ENCODE measurements at regions not wholly inside any gene's neighbourhood (a gene's known extent, or its start where the extent isn't known, plus 50 kb on each side); places are given as distances from the start of the nearest gene placed in this dataset.

DNA sequence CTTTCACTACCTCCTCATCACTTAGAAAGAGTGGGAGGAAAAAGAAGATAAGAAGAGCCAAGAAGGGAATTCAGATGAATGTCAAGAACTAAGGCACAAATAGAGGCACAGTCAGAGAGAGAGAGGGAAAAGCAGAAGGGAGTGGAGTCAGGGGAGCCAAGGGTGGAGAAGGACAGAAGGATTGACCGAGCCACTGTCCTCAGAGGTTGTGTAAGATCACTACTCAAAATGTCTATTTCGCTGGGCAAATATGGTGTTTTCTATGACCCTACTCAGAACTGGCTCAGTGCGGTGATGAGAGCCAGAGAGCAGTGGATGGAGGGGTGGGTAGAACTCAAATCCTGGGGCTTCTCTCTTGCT, 139.2 kb upstream of the HS3ST2 start:
- Histone ChIP-seq H3K9me3 (ENCODE audit: control insufficient read depth in 2 of 2, low read length in 2 of 2) (no peaks in the 10 kb centered on the region), H3K27ac (ENCODE audit: low read depth in 2 of 2, low read length in 2 of 2) (no peak overlapping the region), H3K4me1 (ENCODE audit: control insufficient read depth in 2 of 2, insufficient read depth in 2 of 2, low read length in 2 of 2) (no peaks in the 10 kb centered on the region), H3K27me3 (ENCODE audit: control insufficient read depth in 2 of 2, insufficient read depth in 2 of 2, low read length in 2 of 2) (peaks cover 5 to 17% of the 10 kb centered on the region in 2 donors), H3K4me3 (ENCODE audit: low read length in 2 of 2) (no peak overlapping the region), H3K36me3 (ENCODE audit: control insufficient read depth in 2 of 2, insufficient read depth in 2 of 2, low read length in 2 of 2) (no peaks in the 10 kb centered on the region), H3K9ac (ENCODE audit: low read depth in 1 of 2, low read length in 2 of 2) (no peak overlapping the region)

DNA sequence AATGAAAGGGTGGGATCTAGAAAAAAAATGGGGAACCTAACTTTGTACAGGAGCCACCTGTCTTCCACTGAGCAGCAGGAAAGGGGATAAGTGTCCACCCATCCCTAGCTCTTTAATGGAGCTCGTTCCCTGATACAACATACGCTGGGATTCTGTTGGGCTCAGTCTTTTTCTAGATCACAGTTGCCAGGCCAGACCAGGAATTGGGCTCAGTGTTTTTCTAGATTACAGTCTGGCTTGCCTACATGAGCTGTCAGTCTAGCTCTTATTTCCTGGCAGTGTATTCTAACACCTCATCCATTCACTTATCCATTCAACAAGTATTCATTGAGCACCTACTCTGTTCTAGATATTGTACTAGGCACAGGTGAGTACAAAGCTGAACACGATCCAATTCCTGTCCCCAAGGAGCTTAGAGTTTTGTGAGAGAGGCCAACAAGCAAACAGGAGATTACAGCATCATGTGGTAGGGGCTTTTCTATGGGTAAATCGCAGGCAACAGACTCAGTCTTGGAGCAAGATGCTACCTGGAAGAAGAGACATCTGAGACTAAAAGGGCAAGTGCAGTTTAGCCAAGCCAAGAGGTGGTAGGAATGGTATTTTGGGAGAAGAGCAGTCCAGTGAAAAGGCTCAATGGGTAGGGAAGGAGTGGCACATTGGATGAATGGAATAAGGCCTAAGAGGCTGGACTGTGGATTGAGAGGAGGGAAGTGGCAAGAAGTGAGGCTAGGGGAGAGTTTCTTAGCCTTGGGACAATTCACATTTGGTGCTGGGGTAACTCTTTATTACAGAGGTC, 138.0 kb upstream of the HS3ST2 start:
- no peaks in the 10 kb centered on the region for H3K9me3 ChIP-seq (ENCODE audit: control insufficient read depth in 2 of 2, low read length in 2 of 2)
- H3K27ac ChIP-seq (ENCODE audit: low read depth in 2 of 2, low read length in 2 of 2), result no peak overlapping the region
- H3K4me3 ChIP-seq (ENCODE audit: low read length in 2 of 2), result no peak overlapping the region
- no peaks in the 10 kb centered on the region for H3K36me3 ChIP-seq (ENCODE audit: control insufficient read depth in 2 of 2, insufficient read depth in 2 of 2, low read length in 2 of 2)
- H3K4me1 ChIP-seq (ENCODE audit: control insufficient read depth in 2 of 2, insufficient read depth in 2 of 2, low read length in 2 of 2), result no peaks in the 10 kb centered on the region
- H3K27me3 ChIP-seq (ENCODE audit: control insufficient read depth in 2 of 2, insufficient read depth in 2 of 2, low read length in 2 of 2), result peaks cover 5 to 19% of the 10 kb centered on the region in 2 donors
- no peak overlapping the region for H3K9ac ChIP-seq (ENCODE audit: low read depth in 1 of 2, low read length in 2 of 2)

DNA sequence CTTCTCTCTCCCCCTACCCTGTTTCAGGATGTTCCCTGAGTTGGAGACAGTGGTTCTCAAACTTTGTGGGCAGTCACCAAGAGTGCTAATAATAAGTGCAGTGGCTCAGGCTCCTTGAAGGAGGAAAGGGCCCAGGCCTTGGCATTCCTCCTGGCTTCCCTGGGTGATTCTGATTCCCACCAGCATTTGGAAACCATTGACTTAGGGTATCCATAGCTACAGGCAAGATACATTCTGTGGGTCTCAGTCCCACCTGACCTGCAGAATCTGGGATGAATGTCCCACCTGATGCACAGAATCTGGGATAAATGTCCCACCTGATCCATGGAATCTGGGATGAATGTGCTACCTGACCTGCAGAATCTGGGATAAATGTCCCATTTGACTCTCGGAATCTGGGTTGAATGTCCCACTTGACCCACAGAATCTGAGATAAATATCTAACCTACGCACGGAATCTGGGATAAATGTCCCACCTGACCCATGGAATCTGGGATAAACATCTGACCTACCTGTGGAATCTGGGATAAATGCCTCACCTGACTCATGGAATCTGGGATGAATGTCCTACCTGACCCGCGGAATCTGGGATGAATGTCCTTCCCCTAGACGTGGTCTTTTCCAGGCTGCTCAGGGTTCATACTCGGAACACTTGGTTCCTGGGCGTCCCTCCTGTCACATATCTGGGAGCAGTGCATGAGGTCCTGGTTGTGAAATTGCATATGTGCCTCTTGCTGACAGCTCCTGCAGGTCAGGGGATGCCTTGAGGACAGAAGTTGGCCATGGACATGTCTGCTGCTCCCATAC, 136.7 kb upstream of the HS3ST2 start:
- no peak overlapping the region for H3K27ac ChIP-seq (ENCODE audit: low read depth in 2 of 2, low read length in 2 of 2)
- H3K36me3 ChIP-seq (ENCODE audit: control insufficient read depth in 2 of 2, insufficient read depth in 2 of 2, low read length in 2 of 2), result no peaks in the 10 kb centered on the region
- H3K9me3 ChIP-seq (ENCODE audit: control insufficient read depth in 2 of 2, low read length in 2 of 2), result no peaks in the 10 kb centered on the region
- no peak overlapping the region for H3K9ac ChIP-seq (ENCODE audit: low read depth in 1 of 2, low read length in 2 of 2)
- H3K4me1 ChIP-seq (ENCODE audit: control insufficient read depth in 2 of 2, insufficient read depth in 2 of 2, low read length in 2 of 2), result no peaks in the 10 kb centered on the region
- H3K4me3 ChIP-seq (ENCODE audit: low read length in 2 of 2), result no peak overlapping the region
- peaks cover 5 to 22% of the 10 kb centered on the region in 2 donors for H3K27me3 ChIP-seq (ENCODE audit: control insufficient read depth in 2 of 2, insufficient read depth in 2 of 2, low read length in 2 of 2)

DNA sequence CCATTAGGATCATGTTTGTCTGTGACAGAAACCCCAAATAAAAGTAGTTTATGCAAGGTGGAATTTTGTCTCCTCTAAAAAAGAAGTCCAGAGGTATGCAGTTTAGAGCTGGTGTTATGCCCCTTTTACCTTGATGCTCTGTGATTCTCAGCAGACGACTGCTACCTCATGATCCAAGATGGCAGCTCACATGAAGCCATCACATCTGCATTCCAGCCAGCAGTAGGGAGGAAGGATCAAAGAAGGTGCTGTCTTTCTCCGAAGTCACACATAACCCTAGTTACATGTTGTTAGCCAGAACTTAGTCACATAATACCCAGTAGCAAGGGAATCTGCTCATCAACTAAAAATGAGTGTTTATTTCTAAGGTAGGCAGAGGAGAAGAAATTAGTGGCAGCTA, 135.7 kb upstream of the HS3ST2 start:
- Histone ChIP-seq H3K9ac (ENCODE audit: low read depth in 1 of 2, low read length in 2 of 2) (no peak overlapping the region), H3K27ac (ENCODE audit: low read depth in 2 of 2, low read length in 2 of 2) (no peak overlapping the region), H3K4me1 (ENCODE audit: control insufficient read depth in 2 of 2, insufficient read depth in 2 of 2, low read length in 2 of 2) (no peaks in the 10 kb centered on the region), H3K4me3 (ENCODE audit: low read length in 2 of 2) (no peak overlapping the region), H3K36me3 (ENCODE audit: control insufficient read depth in 2 of 2, insufficient read depth in 2 of 2, low read length in 2 of 2) (no peaks in the 10 kb centered on the region), H3K9me3 (ENCODE audit: control insufficient read depth in 2 of 2, low read length in 2 of 2) (no peaks in the 10 kb centered on the region), H3K27me3 (ENCODE audit: control insufficient read depth in 2 of 2, insufficient read depth in 2 of 2, low read length in 2 of 2) (peaks cover 5 to 22% of the 10 kb centered on the region in 2 donors)

DNA sequence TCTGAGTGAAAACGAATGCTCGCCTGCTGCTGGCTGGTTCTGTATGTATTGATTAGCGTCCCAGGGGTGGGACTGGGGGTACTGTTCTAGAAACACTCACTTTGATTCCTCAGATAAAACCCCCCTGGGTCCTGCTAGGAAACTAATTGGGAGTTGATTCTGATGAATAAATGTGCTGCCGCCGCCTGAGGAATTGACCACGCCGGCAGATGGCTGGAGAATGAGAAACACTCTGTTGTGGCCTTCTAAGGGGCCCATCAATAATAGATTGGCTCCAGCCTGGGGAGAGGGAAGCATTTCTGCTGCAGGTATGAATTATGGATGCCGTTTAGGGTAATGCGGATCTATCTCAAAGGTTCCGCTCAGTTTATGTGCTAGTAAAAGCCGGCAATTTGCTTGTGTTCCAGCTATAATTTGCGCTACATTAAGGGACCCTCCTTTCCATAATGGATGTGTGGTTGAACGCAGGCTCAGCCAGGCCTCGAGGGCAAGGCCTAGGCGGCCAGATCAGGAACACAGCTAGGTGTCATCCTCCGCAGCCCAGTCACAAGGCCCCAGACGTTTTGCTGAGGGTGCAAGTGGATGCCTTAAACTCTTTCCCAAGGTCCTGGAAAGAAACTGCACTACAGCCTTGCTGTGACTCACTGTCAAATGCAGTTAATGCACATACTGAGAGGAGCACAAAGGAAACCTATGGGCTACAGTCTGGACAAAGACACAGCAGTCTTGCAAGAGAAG, 132.2 kb upstream of the HS3ST2 start:
- Histone ChIP-seq H3K4me3 (ENCODE audit: low read length in 2 of 2) (no peak overlapping the region), H3K9ac (ENCODE audit: low read depth in 1 of 2, low read length in 2 of 2) (no peak overlapping the region), H3K27ac (ENCODE audit: low read depth in 2 of 2, low read length in 2 of 2) (no peak overlapping the region), H3K36me3 (ENCODE audit: control insufficient read depth in 2 of 2, insufficient read depth in 2 of 2, low read length in 2 of 2) (no peaks in the 10 kb centered on the region), H3K9me3 (ENCODE audit: control insufficient read depth in 2 of 2, low read length in 2 of 2) (no peaks in the 10 kb centered on the region), H3K27me3 (ENCODE audit: control insufficient read depth in 2 of 2, insufficient read depth in 2 of 2, low read length in 2 of 2) (peaks cover 5 to 16% of the 10 kb centered on the region in 2 donors), H3K4me1 (ENCODE audit: control insufficient read depth in 2 of 2, insufficient read depth in 2 of 2, low read length in 2 of 2) (peaks cover 4 to 6% of the 10 kb centered on the region in 2 donors)

DNA sequence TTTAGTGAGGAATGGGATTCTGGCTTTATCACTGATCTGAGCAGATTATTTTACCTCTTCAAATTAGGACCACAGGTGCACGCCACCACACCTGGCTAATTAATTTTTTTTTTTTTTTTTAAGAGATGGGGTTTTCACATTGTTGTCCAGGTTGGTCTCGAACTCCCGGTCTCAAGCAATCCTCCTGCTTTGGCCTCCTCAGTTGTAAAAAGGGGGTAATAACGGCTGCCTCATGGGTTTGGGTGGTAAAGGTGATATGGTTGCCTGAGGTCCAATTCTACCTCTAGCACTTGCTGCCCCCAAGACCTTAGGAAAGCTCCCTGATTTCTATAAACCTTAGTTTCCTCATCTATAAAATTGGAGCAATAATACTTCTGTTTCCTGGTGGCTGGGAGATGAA, 130.7 kb upstream of the HS3ST2 start:
- peaks cover 4 to 6% of the 10 kb centered on the region in 2 donors for H3K4me1 ChIP-seq (ENCODE audit: control insufficient read depth in 2 of 2, insufficient read depth in 2 of 2, low read length in 2 of 2)
- H3K4me3 ChIP-seq (ENCODE audit: low read length in 2 of 2), result no peak overlapping the region
- no peak overlapping the region for H3K27ac ChIP-seq (ENCODE audit: low read depth in 2 of 2, low read length in 2 of 2)
- H3K36me3 ChIP-seq (ENCODE audit: control insufficient read depth in 2 of 2, insufficient read depth in 2 of 2, low read length in 2 of 2), result no peaks in the 10 kb centered on the region
- H3K9ac ChIP-seq (ENCODE audit: low read depth in 1 of 2, low read length in 2 of 2), result no peak overlapping the region
- peaks cover 2 to 7% of the 10 kb centered on the region in 2 donors for H3K9me3 ChIP-seq (ENCODE audit: control insufficient read depth in 2 of 2, low read length in 2 of 2)
- H3K27me3 ChIP-seq (ENCODE audit: control insufficient read depth in 2 of 2, insufficient read depth in 2 of 2, low read length in 2 of 2), result peaks cover 5 to 11% of the 10 kb centered on the region in 2 donors

DNA sequence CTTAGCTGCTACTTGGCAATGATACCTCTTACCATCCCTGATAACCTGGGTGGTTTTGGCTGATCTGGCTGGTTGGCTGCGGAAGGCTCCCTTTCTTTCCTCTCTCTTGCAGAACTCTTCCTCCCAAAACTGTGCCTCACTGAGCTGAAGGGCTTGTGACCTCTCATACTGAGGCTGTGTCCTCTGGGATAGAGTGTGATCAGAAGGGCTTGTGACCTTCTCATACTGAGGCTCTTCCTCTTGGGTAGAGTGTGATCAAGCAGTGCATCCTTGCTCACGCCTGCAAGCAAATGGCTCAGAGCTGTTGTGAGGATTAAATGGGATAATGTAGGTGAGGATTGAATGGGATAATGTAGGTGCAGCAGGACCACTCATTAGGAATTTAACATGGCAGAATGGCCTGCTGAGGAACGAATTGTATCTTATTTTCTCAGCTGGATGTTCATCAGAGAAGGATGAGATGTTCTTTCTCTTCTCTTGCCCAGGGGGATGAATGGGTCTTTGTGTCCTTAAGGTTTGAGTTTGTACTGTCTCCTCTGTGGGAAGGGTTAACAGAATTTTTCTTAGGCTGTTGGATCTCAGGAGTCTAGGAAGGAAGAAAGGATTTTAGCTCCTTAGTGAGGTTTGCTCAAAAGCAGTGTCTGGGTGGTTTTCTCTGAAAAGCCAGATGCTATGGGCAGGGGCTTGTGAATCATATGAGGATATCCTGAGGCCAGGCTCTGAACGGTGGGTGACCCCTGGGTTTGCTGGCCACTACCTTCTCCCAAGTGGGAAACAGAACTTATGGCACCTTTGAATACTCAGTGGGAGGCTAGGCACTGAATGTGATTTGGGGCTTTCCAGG, 130.0 kb upstream of the HS3ST2 start:
- Histone ChIP-seq H3K36me3 (ENCODE audit: control insufficient read depth in 2 of 2, insufficient read depth in 2 of 2, low read length in 2 of 2) (no peaks in the 10 kb centered on the region), H3K4me3 (ENCODE audit: low read length in 2 of 2) (no peak overlapping the region), H3K4me1 (ENCODE audit: control insufficient read depth in 2 of 2, insufficient read depth in 2 of 2, low read length in 2 of 2) (peaks cover 4 to 6% of the 10 kb centered on the region in 2 donors), H3K27ac (ENCODE audit: low read depth in 2 of 2, low read length in 2 of 2) (no peak overlapping the region), H3K9me3 (ENCODE audit: control insufficient read depth in 2 of 2, low read length in 2 of 2) (peaks cover 2 to 7% of the 10 kb centered on the region in 2 donors), H3K27me3 (ENCODE audit: control insufficient read depth in 2 of 2, insufficient read depth in 2 of 2, low read length in 2 of 2) (peaks cover 5 to 8% of the 10 kb centered on the region in 2 donors), H3K9ac (ENCODE audit: low read depth in 1 of 2, low read length in 2 of 2) (no peak overlapping the region)

DNA sequence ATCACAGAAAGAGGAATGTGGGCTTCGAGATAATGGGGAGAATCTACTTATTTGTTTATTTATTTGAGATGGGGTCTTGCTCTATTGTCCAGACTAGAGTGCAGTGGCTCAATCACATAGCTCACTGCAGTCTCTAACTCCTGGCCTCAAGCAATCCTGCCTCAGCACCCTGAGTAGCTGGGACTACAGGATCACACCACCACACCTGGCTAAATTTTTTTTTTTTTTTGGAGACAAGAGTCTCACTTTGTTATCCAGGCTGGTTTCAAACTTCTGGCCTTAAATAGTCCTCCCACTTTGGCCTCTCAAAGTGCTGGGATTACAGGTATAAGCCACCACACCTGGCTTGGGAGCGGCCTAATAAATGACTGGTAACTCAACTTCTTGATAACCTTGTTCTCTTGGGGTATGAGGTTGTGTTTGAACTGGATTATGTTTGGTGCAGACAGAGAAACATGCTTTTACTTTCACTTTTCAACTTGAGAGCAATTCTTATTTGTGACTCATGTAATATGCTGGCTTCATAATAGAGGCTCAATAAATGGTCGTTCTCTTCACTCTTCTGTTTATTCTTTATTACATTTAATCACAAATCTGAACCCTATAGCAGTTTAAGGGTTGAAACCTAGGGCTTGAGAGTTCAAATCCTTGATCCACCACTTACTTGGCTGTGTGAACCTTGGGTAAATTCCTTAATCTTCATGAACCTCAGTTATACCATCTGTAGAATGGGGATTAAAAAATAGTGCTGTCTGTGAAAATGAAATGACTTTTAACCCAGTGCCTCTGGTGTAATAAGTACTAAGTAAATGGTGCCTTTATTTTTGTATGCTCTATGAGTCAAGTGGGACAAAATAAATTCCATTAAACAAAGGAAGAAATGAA, 129.1 kb upstream of the HS3ST2 start:
- H3K36me3 ChIP-seq (ENCODE audit: control insufficient read depth in 2 of 2, insufficient read depth in 2 of 2, low read length in 2 of 2), result no peaks in the 10 kb centered on the region
- peaks cover 4 to 6% of the 10 kb centered on the region in 2 donors for H3K4me1 ChIP-seq (ENCODE audit: control insufficient read depth in 2 of 2, insufficient read depth in 2 of 2, low read length in 2 of 2)
- H3K9me3 ChIP-seq (ENCODE audit: control insufficient read depth in 2 of 2, low read length in 2 of 2), result peaks cover 2 to 7% of the 10 kb centered on the region in 2 donors
- peak overlapping the region; percentile 32 to 47 for H3K27ac ChIP-seq (ENCODE audit: low read depth in 2 of 2, low read length in 2 of 2)
- H3K27me3 ChIP-seq (ENCODE audit: control insufficient read depth in 2 of 2, insufficient read depth in 2 of 2, low read length in 2 of 2), result peaks cover 0 to 6% of the 10 kb centered on the region in 2 donors
- H3K4me3 ChIP-seq (ENCODE audit: low read length in 2 of 2), result no peak overlapping the region
- H3K9ac ChIP-seq (ENCODE audit: low read depth in 1 of 2, low read length in 2 of 2), result no peak overlapping the region

DNA sequence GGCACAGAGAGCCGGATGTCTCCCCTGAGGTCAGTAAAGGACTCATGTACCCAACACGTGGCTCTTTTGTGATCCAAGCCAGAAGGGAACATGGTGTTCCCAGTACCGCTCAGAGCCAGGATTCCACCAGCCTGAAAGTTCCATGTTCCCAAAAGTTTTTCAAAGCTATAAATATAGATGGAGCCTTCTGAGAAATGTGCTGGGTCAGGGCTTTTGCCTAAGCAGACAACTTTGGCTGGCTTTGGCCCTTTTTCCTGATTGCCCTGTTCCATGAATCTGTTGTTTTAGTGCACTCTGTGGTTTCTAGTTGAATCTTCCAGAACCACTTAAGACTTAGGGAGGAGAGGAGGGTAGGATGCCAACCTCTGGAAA, 128.5 kb upstream of the HS3ST2 start:
- Histone ChIP-seq H3K4me1 (ENCODE audit: control insufficient read depth in 2 of 2, insufficient read depth in 2 of 2, low read length in 2 of 2) (peaks cover 4 to 6% of the 10 kb centered on the region in 2 donors), H3K27ac (ENCODE audit: low read depth in 2 of 2, low read length in 2 of 2) (peak overlapping the region; percentile 11 to 47)

More for the DNA sequence above, 128.5 kb upstream of the HS3ST2 start:
- Histone ChIP-seq H3K36me3 (ENCODE audit: control insufficient read depth in 2 of 2, insufficient read depth in 2 of 2, low read length in 2 of 2) (no peaks in the 10 kb centered on the region), H3K27me3 (ENCODE audit: control insufficient read depth in 2 of 2, insufficient read depth in 2 of 2, low read length in 2 of 2) (peaks cover 0 to 4% of the 10 kb centered on the region in 2 donors), H3K9me3 (ENCODE audit: control insufficient read depth in 2 of 2, low read length in 2 of 2) (peaks cover 2 to 7% of the 10 kb centered on the region in 2 donors), H3K4me3 (ENCODE audit: low read length in 2 of 2) (no peak overlapping the region), H3K9ac (ENCODE audit: low read depth in 1 of 2, low read length in 2 of 2) (no peak overlapping the region)

Data from mucosa of rectum (tissue), 2 donors.